MM.1S (cell line): ENCODE measurements at regions not wholly inside any gene's neighbourhood (a gene's known extent, or its start where the extent isn't known, plus 50 kb on each side); places are given as distances from the start of the nearest gene placed in this dataset.

Experiments used
- DNase-seq: peaks from one replicate; pipeline ENCODE4 v3.0.0-alpha.2; 2015
- H2AFZ ChIP-seq: fragments of 300-600 bp; sonication (generic); 2 replicates; pipeline ENCODE4 v1.6.0; 2016; ENCODE audit warnings: antibody characterized with exemption, low read length
- H3F3A ChIP-seq: fragments of 300-600 bp; sonication (generic); 2 replicates; pipeline ENCODE4 v1.6.1; 2016; ENCODE audit warnings: mild to moderate bottlenecking, antibody characterized with exemption, low read length, moderate library complexity, mixed read lengths; ENCODE audit not compliant: insufficient read depth
- H3K27ac ChIP-seq: fragments of 300-600 bp; sonication (generic); 2 replicates; pipeline ENCODE4 v1.5.1; 2016; ENCODE audit warnings: mild to moderate bottlenecking, low read length
- H3K27me3 ChIP-seq: fragments of 300-600 bp; sonication (generic); replicated peaks from 2 replicates; pipeline ENCODE4 v1.6.0; 2016; ENCODE audit warnings: low read length; ENCODE audit not compliant: insufficient read depth
- H3K36me3 ChIP-seq: fragments of 300-600 bp; sonication (generic); replicated peaks from 2 replicates; pipeline ENCODE4 v1.6.1; 2016; ENCODE audit warnings: mild to moderate bottlenecking, low read length, mixed read lengths; ENCODE audit not compliant: insufficient read depth
- H3K4me1 ChIP-seq: fragments of 300-600 bp; sonication (generic); 2 replicates; pipeline ENCODE4 v1.6.1; 2016; ENCODE audit warnings: low read length, mixed read lengths
- H3K4me2 ChIP-seq: fragments of 300-600 bp; sonication (generic); 2 replicates; pipeline ENCODE4 v1.6.0; 2016; ENCODE audit warnings: low read depth, low read length
- H3K4me3 ChIP-seq: fragments of 300-600 bp; sonication (generic); 2 replicates; pipeline ENCODE4 v1.5.1; 2016; ENCODE audit warnings: low read length, mixed read lengths
- H3K79me2 ChIP-seq: fragments of 300-600 bp; sonication (generic); 2 replicates; pipeline ENCODE4 v1.6.1; 2016; ENCODE audit warnings: mixed run types, low read length, mixed read lengths
- H3K9ac ChIP-seq: fragments of 300-600 bp; sonication (generic); 2 replicates; pipeline ENCODE4 v1.6.1; 2016; ENCODE audit warnings: low read length, mixed read lengths
- H3K9me2 ChIP-seq: fragments of 300-600 bp; sonication (generic); replicated peaks from 2 replicates; pipeline ENCODE4 v1.6.1; 2016; ENCODE audit warnings: mild to moderate bottlenecking, low read length, mixed read lengths; ENCODE audit not compliant: insufficient read depth
- H3K9me3 ChIP-seq: fragments of 300-600 bp; sonication (generic); replicated peaks from 2 replicates; pipeline ENCODE4 v1.6.1; 2016; ENCODE audit warnings: mild to moderate bottlenecking, low read length, mixed read lengths; ENCODE audit not compliant: insufficient read depth
- H4K20me1 ChIP-seq: fragments of 300-600 bp; sonication (generic); 2 replicates; pipeline ENCODE4 v1.6.1; 2016; ENCODE audit warnings: mild to moderate bottlenecking, low read length, moderate library complexity, mixed read lengths; ENCODE audit not compliant: insufficient read depth
- CTCF ChIP-seq: fragments of 300-600 bp; sonication (generic); IDR thresholded peaks from 2 replicates; pipeline ENCODE4 v1.5.1; 2016; ENCODE audit warnings: antibody characterized with exemption, low read length, mixed read lengths
- EZH2 ChIP-seq: fragments of 300-600 bp; sonication (generic); optimal IDR thresholded peaks from 2 replicates; pipeline ENCODE3; 2017; ENCODE audit warnings: low read depth, mild to moderate bottlenecking, antibody characterized with exemption, low read length, mixed read lengths
- EZH2phosphoT487 ChIP-seq: fragments of 300-600 bp; sonication (generic); IDR thresholded peaks from 2 replicates; pipeline ENCODE4 v1.6.1; 2018; ENCODE audit warnings: antibody characterized with exemption, low read length

- H3K9me3 ChIP-seq = no peaks in the 10 kb centered on the region
- H2AFZ ChIP-seq = no peak overlapping the region
- no peak for TF ChIP-seq EZH2phosphoT487
- no peak for TF ChIP-seq EZH2
- TF ChIP-seq CTCF = no peak
- H3K4me1 ChIP-seq = peaks cover 5% of the 10 kb centered on the region
- no peaks in the 10 kb centered on the region for H3F3A ChIP-seq
- no peaks in the 10 kb centered on the region for H3K9me2 ChIP-seq
- no peaks in the 10 kb centered on the region for H3K36me3 ChIP-seq
- H3K4me2 ChIP-seq = no peak overlapping the region
- DNase-seq = no peak
- no peaks in the 10 kb centered on the region for H4K20me1 ChIP-seq
- no peak overlapping the region for H3K4me3 ChIP-seq
- no peak overlapping the region for H3K27ac ChIP-seq
- H3K9ac ChIP-seq = no peak overlapping the region
- H3K27me3 ChIP-seq = no peaks in the 10 kb centered on the region
- H3K79me2 ChIP-seq = no peaks in the 10 kb centered on the region
These were observed 75.7 kb upstream of the E2F8 start for GRCh38 chr11:19316434-19316833.

- no peaks in the 10 kb centered on the region for H4K20me1 ChIP-seq
- no peak overlapping the region for H3K4me3 ChIP-seq
- no peak for DNase-seq
- H3K9me2 ChIP-seq = no peaks in the 10 kb centered on the region
- no peaks in the 10 kb centered on the region for H3K36me3 ChIP-seq
- peaks cover 6% of the 10 kb centered on the region for H3K4me1 ChIP-seq
- H3K27me3 ChIP-seq = no peaks in the 10 kb centered on the region
- H3K9me3 ChIP-seq = no peaks in the 10 kb centered on the region
- no peak overlapping the region for H3K4me2 ChIP-seq
- no peak overlapping the region for H2AFZ ChIP-seq
- no peak overlapping the region for H3K27ac ChIP-seq
- H3F3A ChIP-seq = no peaks in the 10 kb centered on the region
- H3K9ac ChIP-seq = no peak overlapping the region
- TF ChIP-seq CTCF (no peak), EZH2phosphoT487 (no peak), EZH2 (no peak)
- no peaks in the 10 kb centered on the region for H3K79me2 ChIP-seq
These were observed 74.8 kb upstream of the E2F8 start for GRCh38 chr11:19315511-19315910.

GRCh38 chr11:19313140-19313539 is 72.4 kb upstream of the E2F8 start:
- peaks cover 6% of the 10 kb centered on the region for H3K4me1 ChIP-seq
- no peak for DNase-seq
- no peak for TF ChIP-seq EZH2
- TF ChIP-seq EZH2phosphoT487 = no peak
- no peak for TF ChIP-seq CTCF
- no peaks in the 10 kb centered on the region for H3K9me3 ChIP-seq
- H3K79me2 ChIP-seq = no peaks in the 10 kb centered on the region
- H3F3A ChIP-seq = no peaks in the 10 kb centered on the region
- H3K36me3 ChIP-seq = no peaks in the 10 kb centered on the region
- no peak overlapping the region for H3K4me2 ChIP-seq
- H3K9ac ChIP-seq = no peak overlapping the region
- no peak overlapping the region for H2AFZ ChIP-seq
- H3K27me3 ChIP-seq = no peaks in the 10 kb centered on the region
- H4K20me1 ChIP-seq = no peaks in the 10 kb centered on the region
- no peaks in the 10 kb centered on the region for H3K9me2 ChIP-seq
- H3K27ac ChIP-seq = no peak overlapping the region
- no peak overlapping the region for H3K4me3 ChIP-seq
